HFF-Myc (cell line): ENCODE measurements at regions not wholly inside any gene's neighbourhood (a gene's known extent, or its start where the extent isn't known, plus 50 kb on each side); places are given as distances from the start of the nearest gene placed in this dataset.

Experiments
- DNase-seq: peaks from one replicate; pipeline ENCODE4 v3.0.0-alpha.2; 2011; ENCODE audit warnings: low read depth; ENCODE audit errors: extremely low read depth
- H3K4me3 ChIP-seq: replicated peaks from 2 replicates; pipeline ENCODE4 v1.5.1; 2011; ENCODE audit warnings: low read depth, mild to moderate bottlenecking, control low read depth, low read length
- CTCF ChIP-seq: IDR thresholded peaks from 2 replicates; pipeline ENCODE4 v1.5.1; 2012; ENCODE audit warnings: mild to moderate bottlenecking, low read depth, low read length, control low read depth; ENCODE audit errors: missing control alignments

- TF ChIP-seq CTCF, result no peak
- DNase-seq, result no peak
- no peak overlapping the region for H3K4me3 ChIP-seq
Measured at GRCh38 chr18:56108478-56109367, 520.7 kb upstream of the TCF4 start.

GRCh38 chr18:56107821-56108477, 520.0 kb upstream of the TCF4 start:
- TF ChIP-seq CTCF, result no peak
- DNase-seq, result no peak
- no peak overlapping the region for H3K4me3 ChIP-seq

GRCh38 chr18:56100090-56100722, 512.2 kb upstream of the TCF4 start:
- H3K4me3 ChIP-seq, result no peak overlapping the region
- TF ChIP-seq CTCF, result no peak
- DNase-seq, result no peak

- no peak for DNase-seq
- H3K4me3 ChIP-seq, result no peak overlapping the region
- TF ChIP-seq CTCF, result no peak
Measured at GRCh38 chr18:56097621-56098020, 509.6 kb upstream of the TCF4 start.

- TF ChIP-seq CTCF, result no peak
- no peak overlapping the region for H3K4me3 ChIP-seq
- no peak for DNase-seq
Measured at GRCh38 chr18:56096861-56097260, 508.9 kb upstream of the TCF4 start.

- no peak overlapping the region for H3K4me3 ChIP-seq
- no peak for DNase-seq
- no peak for TF ChIP-seq CTCF
Measured at GRCh38 chr18:56089612-56090258, 501.7 kb upstream of the TCF4 start.
